H9 (cell line): ENCODE measurements at regions not wholly inside any gene's neighbourhood (a gene's known extent, or its start where the extent isn't known, plus 50 kb on each side); places are given as distances from the start of the nearest gene placed in this dataset.

Experiments
- DNase-seq: peaks from one replicate; pipeline ENCODE4 v3.0.0-alpha.2; 2017
- H2AFZ ChIP-seq: one replicate; pipeline ENCODE4 v1.6.1; 2013; ENCODE audit warnings: mild to moderate bottlenecking, low read length, control low read depth, moderate library complexity
- H2AK5ac ChIP-seq: 2 replicates; pipeline ENCODE4 v1.6.1; 2013; ENCODE audit warnings: low read length, control low read depth, mixed read lengths; ENCODE audit not compliant: insufficient read length
- H2BK120ac ChIP-seq: one replicate; pipeline ENCODE4 v1.6.1; 2013; ENCODE audit warnings: low read depth, mild to moderate bottlenecking, low read length, control low read depth, inconsistent platforms; ENCODE audit not compliant: poor library complexity, severe bottlenecking
- H2BK12ac ChIP-seq: 2 replicates; pipeline ENCODE4 v1.6.1; 2013; ENCODE audit warnings: low read length, control low read depth, mixed read lengths, low read depth; ENCODE audit not compliant: insufficient read length
- H2BK15ac ChIP-seq: 2 replicates; pipeline ENCODE4 v1.6.1; 2013; ENCODE audit warnings: low read depth, low read length, control low read depth
- H2BK20ac ChIP-seq: one replicate; pipeline ENCODE4 v1.6.1; 2013; ENCODE audit warnings: low read depth, mild to moderate bottlenecking, low read length, control low read depth, inconsistent platforms; ENCODE audit not compliant: poor library complexity, severe bottlenecking
- H2BK5ac ChIP-seq: 2 replicates; pipeline ENCODE4 v1.6.1; 2013; ENCODE audit warnings: low read length, control low read depth, mixed read lengths; ENCODE audit not compliant: insufficient read length
- H3K14ac ChIP-seq: 2 replicates; pipeline ENCODE4 v1.6.1; 2013; ENCODE audit warnings: low read length, control low read depth; ENCODE audit not compliant: insufficient read depth
- H3K18ac ChIP-seq: 2 replicates; pipeline ENCODE4 v1.6.1; 2013; ENCODE audit warnings: low read depth, mild to moderate bottlenecking, mixed read lengths, low read length, control low read depth; ENCODE audit not compliant: insufficient read length
- H3K23ac ChIP-seq: 2 replicates; pipeline ENCODE4 v1.6.1; 2013; ENCODE audit warnings: low read length, control low read depth, mixed read lengths, low read depth; ENCODE audit not compliant: insufficient read length
- H3K23me2 ChIP-seq: 2 replicates; pipeline ENCODE4 v1.6.1; 2013; ENCODE audit warnings: low read depth, mild to moderate bottlenecking, mixed read lengths, low read length, control low read depth; ENCODE audit not compliant: insufficient read length, poor library complexity, severe bottlenecking
- H3K27ac ChIP-seq: 2 replicates; pipeline ENCODE4 v1.5.1; 2013; ENCODE audit warnings: low read length, control low read depth, mixed read lengths, low read depth; ENCODE audit not compliant: insufficient read length
- H3K27me3 ChIP-seq: 2 replicates; pipeline ENCODE4 v1.6.1; 2013; ENCODE audit warnings: low read length, control low read depth, inconsistent platforms; ENCODE audit not compliant: insufficient read depth
- H3K4ac ChIP-seq: 2 replicates; pipeline ENCODE4 v1.6.1; 2013; ENCODE audit warnings: low read depth, mild to moderate bottlenecking, control low read depth, inconsistent platforms, low read length, moderate library complexity
- H3K4me1 ChIP-seq: 2 replicates; pipeline ENCODE4 v1.6.1; 2013; ENCODE audit warnings: low read length, control low read depth, inconsistent platforms; ENCODE audit not compliant: insufficient read depth
- H3K4me2 ChIP-seq: 2 replicates; pipeline ENCODE4 v1.6.1; 2013; ENCODE audit warnings: low read length, control low read depth, mixed read lengths; ENCODE audit not compliant: insufficient read length, insufficient read depth
- H3K56ac ChIP-seq: 2 replicates; pipeline ENCODE4 v1.6.1; 2013; ENCODE audit warnings: low read depth, mild to moderate bottlenecking, mixed read lengths, low read length, control low read depth; ENCODE audit not compliant: insufficient read length
- H3K79me1 ChIP-seq: 2 replicates; pipeline ENCODE4 v1.6.1; 2013; ENCODE audit warnings: low read depth, mild to moderate bottlenecking, moderate library complexity, low read length, control low read depth, inconsistent platforms; ENCODE audit not compliant: insufficient read depth, poor library complexity, severe bottlenecking
- H3K79me2 ChIP-seq: 2 replicates; pipeline ENCODE4 v1.6.1; 2013; ENCODE audit warnings: low read length, control low read depth, inconsistent platforms; ENCODE audit not compliant: insufficient read depth
- H3K9ac ChIP-seq: 2 replicates; pipeline ENCODE4 v1.6.1; 2013; ENCODE audit warnings: low read length, control low read depth, mixed read lengths; ENCODE audit not compliant: insufficient read length; ENCODE audit errors: extremely low read depth
- H3K9me3 ChIP-seq: one replicate; pipeline ENCODE4 v1.6.1; 2013; ENCODE audit warnings: low read depth, low read length, inconsistent platforms; ENCODE audit not compliant: control insufficient read depth
- H3T11ph ChIP-seq: one replicate; pipeline ENCODE4 v1.6.1; 2013; ENCODE audit warnings: mild to moderate bottlenecking, low read length, control low read depth, inconsistent platforms
- H4K20me1 ChIP-seq: one replicate; pipeline ENCODE4 v1.6.1; 2013; ENCODE audit not compliant: control insufficient read depth, insufficient read length, insufficient read depth
- H4K5ac ChIP-seq: 2 replicates; pipeline ENCODE4 v1.6.1; 2013; ENCODE audit warnings: low read depth, mild to moderate bottlenecking, mixed read lengths, low read length, control low read depth; ENCODE audit not compliant: insufficient read length
- H4K8ac ChIP-seq: replicated peaks from 2 replicates; pipeline ENCODE4 v1.6.1; 2013; ENCODE audit warnings: low read length, control low read depth, mixed read lengths, low read depth; ENCODE audit not compliant: insufficient read length
- H4K91ac ChIP-seq: 2 replicates; pipeline ENCODE4 v1.6.1; 2013; ENCODE audit warnings: low read depth, mild to moderate bottlenecking, moderate library complexity, mixed read lengths, low read length, control low read depth; ENCODE audit not compliant: insufficient read length
- H3K27ac Mint-ChIP-seq, 3 experiments: 2 replicates in 2 of 3; 3 replicates in 1 of 3; pipeline ENCODE4 v1.8.0; 2020 to 2021; ENCODE audit warnings: mixed read lengths in 3 of 3, mild to moderate bottlenecking in 1 of 3, moderate library complexity in 1 of 3
- H3K27me3 Mint-ChIP-seq: 2 replicates; pipeline ENCODE4 v1.8.0; 2021; ENCODE audit warnings: low read depth, mild to moderate bottlenecking, moderate library complexity, mixed read lengths
- H3K36me3 Mint-ChIP-seq, 3 experiments: 2 replicates in 2 of 3; 3 replicates in 1 of 3; pipeline ENCODE4 v1.8.0; 2020 to 2021; ENCODE audit warnings: low read depth in 3 of 3, mixed read lengths in 3 of 3; ENCODE audit not compliant: insufficient read depth in 1 of 3
- H3K4me1 Mint-ChIP-seq, 2 experiments: 2 replicates each; pipeline ENCODE4 v1.8.0; 2020; ENCODE audit warnings: mixed read lengths in 2 of 2
- H3K4me3 Mint-ChIP-seq, 2 experiments: 2 replicates in 1 of 2; 3 replicates in 1 of 2; pipeline ENCODE4 v1.8.0; 2020 to 2021; ENCODE audit warnings: mild to moderate bottlenecking in 2 of 2, mixed read lengths in 2 of 2, moderate library complexity in 1 of 2
- H3K9me3 Mint-ChIP-seq, 2 experiments: 2 replicates in 1 of 2; 3 replicates in 1 of 2; pipeline ENCODE4 v1.8.0; 2020; ENCODE audit warnings: mild to moderate bottlenecking in 2 of 2, mixed read lengths in 2 of 2, moderate library complexity in 1 of 2
- CTCF ChIP-seq: fragments of 200-600 bp; sonication (generic); conservative IDR thresholded peaks from 3 replicates; pipeline ENCODE4 v1.8.0; 2021; ENCODE audit warnings: antibody characterized with exemption, mild to moderate bottlenecking
- WGBS: extraction: QIAGEN DNeasy Blood & Tissue Kit; methylation state at CpG from one replicate; pipeline ENCODE4 v1.1.7; 2013; ENCODE audit warnings: missing lambda C conversion rate, low lambda C conversion rate, mixed read lengths; ENCODE audit not compliant: insufficient read length; ENCODE audit errors: extremely low coverage; 5-methylcytosine and 5-hydroxymethylcytosine counted together

DNA sequence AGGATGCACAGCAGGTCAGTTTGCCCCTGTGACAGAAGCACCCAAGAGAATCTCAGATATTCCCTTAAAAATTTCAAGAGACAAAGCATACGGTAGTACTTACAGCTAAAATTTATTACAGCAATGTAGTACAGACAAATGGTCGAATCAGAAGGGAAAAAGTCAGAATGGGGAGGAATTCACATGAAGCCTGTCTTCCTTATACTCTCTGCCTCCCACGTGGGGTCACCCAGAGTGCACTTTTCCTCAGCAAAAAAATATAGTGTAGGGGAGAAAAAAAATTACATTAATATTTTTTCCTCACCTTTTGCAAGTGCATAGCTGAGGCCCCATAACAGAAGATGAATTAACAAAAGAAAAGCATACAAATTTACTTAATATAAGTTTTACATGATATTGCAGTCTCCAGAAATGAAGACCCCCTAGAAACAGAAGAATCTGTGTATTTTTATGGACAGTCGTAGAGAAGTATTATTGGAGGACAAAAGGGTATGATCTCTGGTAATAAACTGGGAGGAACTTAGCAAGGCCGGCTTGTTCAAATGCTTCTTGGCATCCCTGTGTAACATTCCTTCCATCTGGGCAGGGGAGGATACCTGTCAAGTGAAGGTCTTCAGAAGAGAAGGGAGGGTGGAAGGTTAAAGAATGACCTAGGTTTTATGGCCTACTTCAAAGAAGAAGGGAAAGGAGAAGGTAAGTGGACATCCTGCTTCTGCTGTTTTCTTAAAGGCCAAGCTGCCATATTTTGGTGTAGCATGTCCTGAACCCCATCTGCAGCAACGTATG lies 270.6 kb upstream of the MAGI2 start:
- Histone ChIP-seq H4K8ac (no peak overlapping the region), H2BK15ac (no peak overlapping the region), H2BK12ac (no peak overlapping the region), H2BK20ac (no peak overlapping the region), H2AK5ac (no peak overlapping the region), H3K4ac (no peak overlapping the region), H4K20me1 (no peaks in the 10 kb centered on the region), H3K4me1 (no peaks in the 10 kb centered on the region), H3K79me1 (no peaks in the 10 kb centered on the region), H4K91ac (no peak overlapping the region), H2BK120ac (no peak overlapping the region), H3K27ac (no peak overlapping the region), H3K14ac (no peak overlapping the region), H3K27me3 (no peaks in the 10 kb centered on the region), H3K18ac (no peak overlapping the region), H3T11ph (no peak overlapping the region), H3K9ac (no peak overlapping the region), H3K23ac (no peak overlapping the region), H4K5ac (no peak overlapping the region), H3K4me2 (no peak overlapping the region), H2AFZ (no peak overlapping the region), H3K79me2 (no peaks in the 10 kb centered on the region; the same call in 1 of the 2 replicates), H3K23me2 (no peaks in the 10 kb centered on the region), H3K9me3 (no peaks in the 10 kb centered on the region), H2BK5ac (no peak overlapping the region), H3K56ac (no peak overlapping the region)
- no peak for DNase-seq
- Mint-ChIP-seq H3K9me3 (peaks cover 0 to under 1% of the 10 kb centered on the region in 2 experiments; a peak in 4 of 5 replicates), H3K4me3 (no peak overlapping the region), H3K27me3 (no peaks in the 10 kb centered on the region), H3K27ac (no peak overlapping the region), H3K36me3 (peaks cover 0 to under 1% (median 0%) of the 10 kb centered on the region in 3 experiments; a peak in 1 of 7 replicates), H3K4me1 (peaks cover 7 to 8% of the 10 kb centered on the region in 2 experiments)
- WGBS, result no CpG with 5 or more reads among the region's 6 CpGs
- no peak for TF ChIP-seq CTCF
